ENCODE measurements at regions not wholly inside any gene's neighbourhood (a gene's known extent, or its start where the extent isn't known, plus 50 kb on each side); places are given as distances from the start of the nearest gene placed in this dataset.

DNA sequence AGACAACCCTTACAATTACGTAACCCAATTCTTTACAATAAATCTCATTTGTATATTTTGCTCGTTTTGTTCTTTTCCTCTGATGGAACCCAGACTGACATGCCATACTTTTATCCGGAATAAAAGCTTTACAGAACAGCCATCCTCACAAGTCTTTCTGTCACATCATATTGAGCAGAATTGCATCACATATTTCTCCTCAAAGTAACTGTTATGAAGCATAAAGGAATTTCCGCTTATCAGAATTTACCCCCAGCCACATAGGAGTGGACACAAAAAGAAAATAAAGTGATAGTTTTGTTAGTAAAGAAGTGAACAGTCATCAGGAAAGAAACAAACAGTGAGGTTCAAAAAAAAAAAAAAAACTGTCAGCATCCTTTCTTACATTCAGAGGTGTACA lies 539.5 kb upstream of the LUZP2 start:
- Histone ChIP-seq H2AFZ (replicated peaks) (peak overlapping the region; percentile 9), H3F3A (ENCODE audit: low read depth) (no peaks in the 10 kb centered on the region), H4K20me1 (ENCODE audit: low read depth) (no peaks in the 10 kb centered on the region), H3K27me3 (no peaks in the 10 kb centered on the region), H3K27ac (no peak overlapping the region), H3K9me3 (ENCODE audit: low read depth) (no peaks in the 10 kb centered on the region), H3K4me3 (no peak overlapping the region), H3K4me2 (no peak overlapping the region), H3K4me1 (no peaks in the 10 kb centered on the region), H3K79me2 (ENCODE audit: low read depth) (no peaks in the 10 kb centered on the region), H3K9ac (no peak overlapping the region), H3K36me3 (no peaks in the 10 kb centered on the region)
- Mint-ChIP-seq H3K9me3 (no peaks in the 10 kb centered on the region), H3K27me3 (ENCODE audit: insufficient read depth, low read depth) (no peaks in the 10 kb centered on the region), H3K4me3 (no peak overlapping the region), H3K27ac (no peak overlapping the region), H3K36me3 (no peaks in the 10 kb centered on the region), H3K4me1 (peaks cover 3% of the 10 kb centered on the region)
- TF ChIP-seq EZH2 (IDR thresholded peaks at IDR 0.05) (no peak), EZH2phosphoT487 (IDR thresholded peaks at IDR 0.05) (no peak)
- TF ChIP-seq, protein P1, sequence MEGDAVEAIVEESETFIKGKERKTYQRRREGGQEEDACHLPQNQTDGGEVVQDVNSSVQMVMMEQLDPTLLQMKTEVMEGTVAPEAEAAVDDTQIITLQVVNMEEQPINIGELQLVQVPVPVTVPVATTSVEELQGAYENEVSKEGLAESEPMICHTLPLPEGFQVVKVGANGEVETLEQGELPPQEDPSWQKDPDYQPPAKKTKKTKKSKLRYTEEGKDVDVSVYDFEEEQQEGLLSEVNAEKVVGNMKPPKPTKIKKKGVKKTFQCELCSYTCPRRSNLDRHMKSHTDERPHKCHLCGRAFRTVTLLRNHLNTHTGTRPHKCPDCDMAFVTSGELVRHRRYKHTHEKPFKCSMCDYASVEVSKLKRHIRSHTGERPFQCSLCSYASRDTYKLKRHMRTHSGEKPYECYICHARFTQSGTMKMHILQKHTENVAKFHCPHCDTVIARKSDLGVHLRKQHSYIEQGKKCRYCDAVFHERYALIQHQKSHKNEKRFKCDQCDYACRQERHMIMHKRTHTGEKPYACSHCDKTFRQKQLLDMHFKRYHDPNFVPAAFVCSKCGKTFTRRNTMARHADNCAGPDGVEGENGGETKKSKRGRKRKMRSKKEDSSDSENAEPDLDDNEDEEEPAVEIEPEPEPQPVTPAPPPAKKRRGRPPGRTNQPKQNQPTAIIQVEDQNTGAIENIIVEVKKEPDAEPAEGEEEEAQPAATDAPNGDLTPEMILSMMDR (IDR thresholded peaks at IDR 0.05): no peak
- DNase-seq (ENCODE audit: low spot score): no peak

DNA sequence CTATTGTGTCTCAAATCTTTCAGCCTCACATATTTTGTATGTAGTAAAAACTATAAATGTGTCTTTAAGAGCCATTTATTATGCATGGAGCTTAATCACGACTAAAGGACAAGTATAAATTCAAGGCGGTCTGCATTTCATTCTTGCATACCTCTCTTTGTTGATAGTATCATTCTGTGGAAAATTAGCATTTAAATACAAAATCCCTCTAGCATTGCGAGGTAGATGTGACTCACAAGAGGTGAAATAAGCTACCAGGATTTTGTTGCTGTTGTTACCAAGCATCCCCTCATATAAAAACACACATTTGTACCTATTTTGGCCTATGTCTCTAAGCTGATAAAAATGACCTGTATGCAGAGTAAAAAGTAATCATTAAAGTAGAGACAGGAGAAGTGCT lies 537.4 kb upstream of the LUZP2 start:
- Mint-ChIP-seq H3K9me3 (peaks cover 4% of the 10 kb centered on the region), H3K4me3 (no peak overlapping the region), H3K27me3 (ENCODE audit: insufficient read depth, low read depth) (no peaks in the 10 kb centered on the region), H3K27ac (no peak overlapping the region), H3K36me3 (peaks cover 1% of the 10 kb centered on the region), H3K4me1 (peaks cover 3% of the 10 kb centered on the region)
- Histone ChIP-seq H3K9ac (no peak overlapping the region), H3K27me3 (no peaks in the 10 kb centered on the region), H3K4me3 (no peak overlapping the region), H3K36me3 (no peaks in the 10 kb centered on the region), H3K4me2 (no peak overlapping the region), H3F3A (ENCODE audit: low read depth) (no peaks in the 10 kb centered on the region), H4K20me1 (ENCODE audit: low read depth) (no peaks in the 10 kb centered on the region), H3K27ac (no peak overlapping the region), H3K79me2 (ENCODE audit: low read depth) (no peaks in the 10 kb centered on the region), H3K9me3 (ENCODE audit: low read depth) (no peaks in the 10 kb centered on the region), H2AFZ (replicated peaks) (no peak overlapping the region), H3K4me1 (no peaks in the 10 kb centered on the region)
- DNase-seq (ENCODE audit: low spot score): no peak
- TF ChIP-seq EZH2phosphoT487 (IDR thresholded peaks at IDR 0.05) (no peak), EZH2 (IDR thresholded peaks at IDR 0.05) (no peak)

DNA sequence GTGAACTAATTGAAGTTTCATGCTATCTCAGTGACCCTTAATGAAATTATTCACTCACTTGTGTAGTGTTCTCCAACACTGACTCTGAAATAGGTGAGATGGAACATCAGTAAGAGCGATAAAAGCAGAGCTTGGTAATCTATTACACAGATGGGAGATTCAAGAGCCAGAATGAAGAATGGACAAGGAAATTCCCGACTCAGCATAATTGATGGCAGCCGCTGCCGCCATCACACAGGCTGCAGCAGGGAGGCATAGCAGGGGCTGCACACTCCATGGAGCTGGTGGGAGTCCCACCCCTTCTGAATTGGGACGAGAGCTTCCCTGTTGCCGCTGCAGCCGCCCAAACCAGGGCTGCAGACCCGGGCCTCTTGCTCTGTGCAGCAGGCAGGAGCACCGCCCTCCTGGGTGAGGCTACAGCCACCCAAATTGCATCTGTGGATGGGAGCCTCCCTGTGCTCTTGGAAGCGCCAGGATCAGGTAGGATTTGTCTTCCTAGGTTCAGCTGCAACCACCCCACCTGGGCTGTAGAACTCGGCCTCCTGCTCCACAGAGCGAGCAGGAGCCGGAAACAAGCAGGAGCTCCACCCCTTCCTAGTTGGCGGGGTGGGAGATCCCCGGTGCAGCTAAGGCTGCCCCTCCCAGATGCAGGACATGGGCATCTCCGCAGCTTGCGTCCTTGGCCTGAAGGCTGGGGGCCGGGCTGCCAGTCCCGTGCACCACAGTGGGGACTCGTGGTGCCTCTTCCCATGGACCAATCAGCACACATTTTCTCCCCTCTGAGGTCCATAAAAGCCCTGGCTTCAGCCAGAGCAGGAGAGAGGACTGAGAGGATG lies 535.1 kb upstream of the LUZP2 start:
- Mint-ChIP-seq H3K36me3 (peaks cover 1% of the 10 kb centered on the region), H3K4me1 (peaks cover 3% of the 10 kb centered on the region), H3K27ac (no peak overlapping the region), H3K9me3 (peaks cover 6% of the 10 kb centered on the region), H3K27me3 (ENCODE audit: insufficient read depth, low read depth) (no peaks in the 10 kb centered on the region), H3K4me3 (no peak overlapping the region)
- H4K20me1 ChIP-seq (ENCODE audit: low read depth): no peaks in the 10 kb centered on the region
- no peaks in the 10 kb centered on the region for H3K4me1 ChIP-seq
- H3K9me3 ChIP-seq (ENCODE audit: low read depth): no peaks in the 10 kb centered on the region
- H3K27ac ChIP-seq: no peak overlapping the region
- H3K79me2 ChIP-seq (ENCODE audit: low read depth): no peaks in the 10 kb centered on the region
- no peak overlapping the region for H3K4me3 ChIP-seq
- peak overlapping the region; percentile 48 for H2AFZ ChIP-seq (replicated peaks)
- H3F3A ChIP-seq (ENCODE audit: low read depth): no peaks in the 10 kb centered on the region
- no peak overlapping the region for H3K4me2 ChIP-seq
- no peaks in the 10 kb centered on the region for H3K36me3 ChIP-seq
- no peak for TF ChIP-seq EZH2phosphoT487 (IDR thresholded peaks at IDR 0.05)
- no peak for TF ChIP-seq EZH2 (IDR thresholded peaks at IDR 0.05)
- TF ChIP-seq, protein P1 (IDR thresholded peaks at IDR 0.05): no peak
- no peaks in the 10 kb centered on the region for H3K27me3 ChIP-seq
- no peak overlapping the region for H3K9ac ChIP-seq
- DNase-seq (ENCODE audit: low spot score): no peak

DNA sequence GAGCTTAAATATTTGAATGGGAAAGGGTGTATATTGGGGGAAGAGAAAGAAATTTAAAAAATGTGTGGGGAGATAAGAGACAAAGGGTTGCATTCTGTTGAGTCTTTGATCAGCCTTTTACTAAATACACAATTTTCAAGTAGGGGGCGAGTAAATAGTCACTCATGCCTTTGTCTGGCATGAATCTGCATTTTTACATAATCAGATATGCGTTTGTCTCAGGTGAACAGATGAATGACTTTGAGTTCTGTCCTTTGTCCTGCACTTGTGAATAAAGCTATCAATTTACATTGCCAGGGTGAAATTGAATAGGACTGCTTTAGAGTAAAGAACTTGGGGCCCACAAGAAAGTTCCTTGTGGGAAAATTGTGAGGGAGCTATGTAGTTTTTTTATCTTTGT lies 523.6 kb upstream of the LUZP2 start:
- Histone ChIP-seq H3K9me3 (ENCODE audit: low read depth) (no peaks in the 10 kb centered on the region), H3K4me1 (peaks cover 15% of the 10 kb centered on the region), H3K79me2 (ENCODE audit: low read depth) (no peaks in the 10 kb centered on the region), H3F3A (ENCODE audit: low read depth) (no peaks in the 10 kb centered on the region), H3K9ac (no peak overlapping the region), H4K20me1 (ENCODE audit: low read depth) (no peaks in the 10 kb centered on the region), H3K27ac (no peak overlapping the region), H3K27me3 (no peaks in the 10 kb centered on the region), H3K4me2 (no peak overlapping the region), H3K4me3 (no peak overlapping the region), H3K36me3 (no peaks in the 10 kb centered on the region), H2AFZ (replicated peaks) (no peak overlapping the region)
- TF ChIP-seq, protein P1 (IDR thresholded peaks at IDR 0.05): no peak
- TF ChIP-seq EZH2phosphoT487 (IDR thresholded peaks at IDR 0.05) (no peak), EZH2 (IDR thresholded peaks at IDR 0.05) (no peak)
- Mint-ChIP-seq H3K4me3 (no peak overlapping the region), H3K36me3 (no peaks in the 10 kb centered on the region), H3K27ac (no peak overlapping the region), H3K4me1 (peaks cover 12% of the 10 kb centered on the region), H3K27me3 (ENCODE audit: insufficient read depth, low read depth) (no peaks in the 10 kb centered on the region), H3K9me3 (no peaks in the 10 kb centered on the region)
- no peak for DNase-seq (ENCODE audit: low spot score)

Measured in neural progenitor cell (in vitro differentiated cells).